ENCODE measurements at regions not wholly inside any gene's neighbourhood (a gene's known extent, or its start where the extent isn't known, plus 50 kb on each side); places are given as distances from the start of the nearest gene placed in this dataset.
A peak's percentile ranks its signal among the peaks of the same experiment; 100 is the strongest.
"Not testable (repeated sequence)": the region's sequence is repeated elsewhere in the genome, so short reads cannot be mapped to it uniquely, and the experiment has no call there.

GRCh38 chrX:125154288-125155257 is 165.1 kb upstream of the TEX13C start:
- not testable (repeated sequence) for H3K4me3 Mint-ChIP-seq; H3K9me3 Mint-ChIP-seq; H3K36me3 Mint-ChIP-seq (ENCODE audit: low read depth); H3K27ac Mint-ChIP-seq; ATAC-seq (replicated peaks); H3K4me1 Mint-ChIP-seq; H3K27me3 Mint-ChIP-seq

- H3K36me3 Mint-ChIP-seq (ENCODE audit: low read depth); H3K4me1 Mint-ChIP-seq; ATAC-seq (replicated peaks); H3K27ac Mint-ChIP-seq; H3K4me3 Mint-ChIP-seq; H3K9me3 Mint-ChIP-seq; H3K27me3 Mint-ChIP-seq: not testable (repeated sequence)
These were observed 164.2 kb upstream of the TEX13C start for GRCh38 chrX:125155296-125156033.

DNA sequence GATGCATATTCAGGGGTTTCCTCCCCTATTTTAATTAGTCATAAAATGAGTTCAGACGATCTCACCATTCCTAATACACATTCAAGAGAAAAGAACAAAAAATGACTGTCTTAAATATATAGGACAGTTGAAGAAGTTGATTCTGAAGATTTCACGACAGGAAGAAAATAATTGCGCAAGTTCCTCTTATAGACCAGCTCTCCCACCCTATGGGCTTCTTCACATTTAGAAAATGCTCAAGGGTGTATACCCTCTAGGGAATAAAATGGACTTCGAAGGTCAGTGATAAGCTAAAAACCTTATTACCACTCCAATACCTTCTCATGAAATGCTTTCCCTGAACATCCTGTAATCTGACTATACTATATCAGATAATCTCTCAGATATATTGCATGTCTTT is 149.2 kb upstream of the TEX13C start:
- H3K36me3 Mint-ChIP-seq (ENCODE audit: low read depth): no peaks in the 10 kb centered on the region
- no peak overlapping the region for H3K27ac Mint-ChIP-seq
- no peaks in the 10 kb centered on the region for H3K27me3 Mint-ChIP-seq
- no peak for ATAC-seq (replicated peaks)
- no peaks in the 10 kb centered on the region for H3K9me3 Mint-ChIP-seq
- no peak overlapping the region for H3K4me3 Mint-ChIP-seq
- no peaks in the 10 kb centered on the region for H3K4me1 Mint-ChIP-seq

DNA sequence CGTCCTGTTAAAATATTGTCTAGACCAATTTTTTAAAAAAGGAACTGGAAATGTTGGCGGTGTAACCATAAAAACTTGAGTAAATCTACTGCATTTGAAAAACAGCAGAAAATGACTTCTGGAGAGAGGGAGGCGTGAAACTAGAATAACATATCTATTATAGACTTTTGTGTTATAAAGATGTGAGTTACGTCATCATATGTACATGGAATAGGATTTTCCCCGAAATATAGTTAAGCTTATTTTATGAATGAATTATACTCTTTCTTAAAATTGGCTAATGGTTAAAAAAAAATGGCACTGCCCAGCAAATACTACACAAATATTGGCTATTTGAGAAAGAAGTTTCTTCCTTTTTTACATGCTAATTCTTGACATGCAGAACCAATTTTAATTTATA is 147.1 kb upstream of the TEX13C start:
- no peak overlapping the region for H3K4me3 Mint-ChIP-seq
- no peaks in the 10 kb centered on the region for H3K4me1 Mint-ChIP-seq
- ATAC-seq (replicated peaks): no peak
- no peak overlapping the region for H3K27ac Mint-ChIP-seq
- no peaks in the 10 kb centered on the region for H3K27me3 Mint-ChIP-seq
- H3K36me3 Mint-ChIP-seq (ENCODE audit: low read depth): no peaks in the 10 kb centered on the region
- H3K9me3 Mint-ChIP-seq: no peaks in the 10 kb centered on the region

DNA sequence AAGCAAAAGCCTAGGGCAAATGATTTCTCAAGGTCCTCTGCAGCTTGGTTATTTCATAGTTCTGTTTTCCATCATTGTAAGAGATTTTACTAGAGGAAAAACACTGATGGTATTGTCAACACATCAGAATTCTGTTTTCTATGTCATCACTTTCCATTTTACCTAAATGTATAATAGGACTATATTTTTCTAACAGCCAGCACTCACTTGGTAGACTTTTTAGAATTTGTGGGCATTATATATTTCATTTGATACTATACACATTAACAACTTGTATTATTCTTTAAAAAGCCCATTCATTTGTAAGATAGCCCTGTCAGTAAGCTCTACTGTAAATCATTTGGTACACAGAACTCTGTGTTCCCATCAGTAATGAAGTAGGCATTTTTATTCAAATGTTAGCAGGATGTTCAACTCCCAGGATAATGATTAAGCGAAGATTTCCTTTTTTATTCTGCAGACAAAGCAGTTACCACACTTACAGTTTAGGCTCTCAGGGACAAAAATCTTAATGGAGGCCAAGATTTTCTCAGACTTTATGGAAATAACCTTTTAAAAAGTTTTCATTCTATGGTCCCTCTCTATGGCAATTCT is 143.6 kb upstream of the TEX13C start:
- no peaks in the 10 kb centered on the region for H3K9me3 Mint-ChIP-seq
- H3K36me3 Mint-ChIP-seq (ENCODE audit: low read depth): no peaks in the 10 kb centered on the region
- ATAC-seq (replicated peaks): no peak
- H3K4me3 Mint-ChIP-seq: no peak overlapping the region
- no peaks in the 10 kb centered on the region for H3K27me3 Mint-ChIP-seq
- H3K27ac Mint-ChIP-seq: no peak overlapping the region
- no peaks in the 10 kb centered on the region for H3K4me1 Mint-ChIP-seq

GRCh38 chrX:125193921-125194320 is 125.8 kb upstream of the TEX13C start:
- ATAC-seq (replicated peaks): no peak
- Mint-ChIP-seq H3K4me1 (no peaks in the 10 kb centered on the region), H3K27me3 (peaks cover 13% of the 10 kb centered on the region)

DNA sequence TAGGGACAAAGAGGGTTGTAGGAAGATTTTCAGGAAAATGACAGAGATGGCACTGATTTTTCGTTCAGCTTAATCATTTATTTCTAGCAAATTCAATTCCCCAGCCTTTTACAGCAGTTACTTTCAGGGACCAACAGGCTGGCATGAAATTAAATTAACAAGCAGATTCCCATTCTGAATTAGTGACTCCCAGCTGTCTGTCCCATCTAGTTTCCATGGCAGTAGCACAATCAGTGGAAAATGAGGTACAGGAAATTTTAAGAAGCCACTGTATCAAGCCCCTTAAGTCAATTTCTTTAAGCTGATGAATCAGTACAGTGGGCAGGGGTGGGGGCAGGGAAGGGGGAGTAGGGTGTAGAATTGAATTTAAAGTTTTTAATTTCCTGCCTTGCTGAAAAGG is 121.1 kb upstream of the TEX13C start:
- H3K36me3 Mint-ChIP-seq (ENCODE audit: low read depth): no peaks in the 10 kb centered on the region
- H3K9me3 Mint-ChIP-seq: no peaks in the 10 kb centered on the region
- H3K27ac Mint-ChIP-seq: no peak overlapping the region
- peaks cover 27% of the 10 kb centered on the region for H3K27me3 Mint-ChIP-seq
- ATAC-seq (replicated peaks): no peak
- H3K4me1 Mint-ChIP-seq: no peaks in the 10 kb centered on the region
- H3K4me3 Mint-ChIP-seq: no peak overlapping the region

More at GRCh38 chrX:125193921-125194320, 125.8 kb upstream of the TEX13C start:
- Mint-ChIP-seq H3K27ac (no peak overlapping the region), H3K9me3 (no peaks in the 10 kb centered on the region), H3K4me3 (no peak overlapping the region), H3K36me3 (ENCODE audit: low read depth) (no peaks in the 10 kb centered on the region)

GRCh38 chrX:125202591-125203248 is 117.0 kb upstream of the TEX13C start:
- no peak for ATAC-seq (replicated peaks)
- Mint-ChIP-seq H3K9me3 (no peaks in the 10 kb centered on the region), H3K4me3 (peak overlapping the region; percentile 77), H3K27ac (no peak overlapping the region), H3K36me3 (ENCODE audit: low read depth) (no peaks in the 10 kb centered on the region), H3K27me3 (peaks cover 20% of the 10 kb centered on the region), H3K4me1 (no peaks in the 10 kb centered on the region)

DNA sequence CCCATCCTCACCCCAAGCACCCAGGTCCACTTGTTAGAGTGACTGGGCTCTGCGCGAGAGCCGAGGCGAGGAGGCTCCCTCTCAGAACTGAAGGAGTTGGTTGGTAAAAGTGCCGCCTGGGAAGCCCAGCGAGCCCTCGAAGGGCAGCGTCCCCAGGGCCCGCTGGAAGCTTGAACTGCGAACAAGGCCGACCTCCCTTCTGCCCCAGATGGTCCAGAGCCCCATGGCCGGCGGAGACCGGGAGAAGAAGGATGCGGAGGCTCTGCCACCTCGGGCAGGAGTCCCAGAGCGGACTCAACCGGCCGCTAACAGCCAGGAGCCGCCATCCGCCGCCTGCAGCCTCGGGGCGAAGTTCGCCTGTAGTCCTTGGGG is 116.3 kb upstream of the TEX13C start:
- Mint-ChIP-seq H3K36me3 (ENCODE audit: low read depth) (no peaks in the 10 kb centered on the region), H3K27me3 (peaks cover 20% of the 10 kb centered on the region), H3K27ac (no peak overlapping the region), H3K9me3 (no peaks in the 10 kb centered on the region), H3K4me3 (peak overlapping the region; percentile 77), H3K4me1 (no peaks in the 10 kb centered on the region)
- no peak for ATAC-seq (replicated peaks)

DNA sequence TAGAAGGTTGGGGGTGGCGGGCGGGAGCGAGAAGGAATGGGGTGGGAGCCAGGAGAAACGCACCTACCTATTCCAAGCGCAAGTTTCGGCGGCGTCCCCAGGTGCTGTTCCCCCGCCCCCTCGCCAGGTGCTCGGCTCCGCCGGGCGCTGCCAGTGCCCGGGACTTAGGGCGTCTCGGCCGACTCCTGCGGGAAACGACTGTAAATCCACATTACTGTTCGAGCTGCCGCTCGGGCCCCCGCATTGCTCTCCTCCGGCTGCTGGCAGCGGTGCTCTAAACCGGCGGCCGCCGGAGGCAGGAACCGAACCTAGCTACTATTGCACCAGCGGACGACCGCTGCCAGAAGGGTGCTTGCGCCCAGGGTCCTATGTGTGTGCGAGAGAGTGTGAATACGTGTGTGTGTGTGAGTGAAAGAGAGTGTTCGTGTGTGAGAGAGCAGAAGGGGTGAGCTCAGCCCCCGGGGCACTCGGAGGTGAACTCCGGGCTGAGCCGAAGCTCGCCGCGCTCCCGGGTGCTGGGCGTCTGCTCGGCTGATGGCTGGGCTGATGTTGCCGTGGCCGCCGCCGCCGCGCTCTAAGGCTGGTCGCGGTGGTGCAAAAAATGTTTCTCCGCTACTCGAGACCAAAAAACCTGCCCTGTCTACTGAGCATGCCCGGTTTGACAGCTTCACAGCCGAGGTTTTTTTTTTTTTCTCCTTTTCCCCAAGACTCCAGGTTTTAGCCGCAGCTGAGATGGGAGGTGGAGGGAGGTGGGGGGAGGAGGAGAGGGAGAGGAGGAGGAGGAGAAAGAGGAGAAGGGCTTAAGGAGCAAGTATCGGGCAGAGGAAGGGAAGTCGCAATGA is 115.7 kb upstream of the TEX13C start:
- Mint-ChIP-seq H3K27me3 (peaks cover 20% of the 10 kb centered on the region), H3K9me3 (no peaks in the 10 kb centered on the region), H3K27ac (no peak overlapping the region), H3K4me3 (peak overlapping the region; percentile 77), H3K4me1 (no peaks in the 10 kb centered on the region), H3K36me3 (ENCODE audit: low read depth) (no peaks in the 10 kb centered on the region)
- peak; percentile 53 for ATAC-seq (replicated peaks)

GRCh38 chrX:125204681-125205132 is 115.0 kb upstream of the TEX13C start:
- Mint-ChIP-seq H3K4me1 (no peaks in the 10 kb centered on the region), H3K27ac (no peak overlapping the region), H3K27me3 (peaks cover 20% of the 10 kb centered on the region), H3K4me3 (peak overlapping the region; percentile 77), H3K36me3 (ENCODE audit: low read depth) (no peaks in the 10 kb centered on the region), H3K9me3 (no peaks in the 10 kb centered on the region)
- ATAC-seq (replicated peaks): no peak

GRCh38 chrX:125205133-125205917 is 114.3 kb upstream of the TEX13C start:
- Mint-ChIP-seq H3K9me3 (no peaks in the 10 kb centered on the region), H3K27ac (no peak overlapping the region), H3K4me3 (peak overlapping the region; percentile 77), H3K36me3 (ENCODE audit: low read depth) (no peaks in the 10 kb centered on the region), H3K27me3 (peaks cover 24% of the 10 kb centered on the region), H3K4me1 (no peaks in the 10 kb centered on the region)
- ATAC-seq (replicated peaks): peak; percentile 58

All from activated T-helper 17 cell treated with anti-CD3 and anti-CD28 coated beads, Interleukin-2, amount 50 U/mL, for 72 hours (primary cell).